HepG2 (cell line): ENCODE measurements at regions not wholly inside any gene's neighbourhood (a gene's known extent, or its start where the extent isn't known, plus 50 kb on each side); places are given as distances from the start of the nearest gene placed in this dataset.
"Not testable (repeated sequence)": the region's sequence is repeated elsewhere in the genome, so short reads cannot be mapped to it uniquely, and the experiment has no call there.

Experiments used
- ATAC-seq: fragments of 200-7000 bp; cut with Tn5 transposase; 3 replicates; pipeline ENCODE4 v1.9.1; 2020; ENCODE audit warnings: mild to moderate bottlenecking, moderate library complexity
- BruUV-seq: library from RNA; stranded (reverse); fragments of 400-500 nt; replicated peaks from 2 replicates; lab custom pipeline; 2021; lab: Mats Ljungman, UMichigan
- CTCF ChIA-PET: fragments of 300-600 bp; formaldehyde crosslinking; extraction: SDS; loops from one replicate; lab custom pipeline; 2021; ENCODE audit warnings: low total read pairs, inconsistent platforms, low intra/inter-chr PET ratio; lab: Yijun Ruan, JAX
- POLR2A ChIA-PET: fragments of 350-600 bp; sonication (Branson Sonifier 250); formaldehyde crosslinking; loops from one replicate; lab custom pipeline; 2020; ENCODE audit warnings: antibody characterized with exemption, inconsistent platforms; lab: Yijun Ruan, JAX
- DNase-seq: peaks from one replicate; pipeline ENCODE4 v3.0.0-alpha.2; 2015; ENCODE audit warnings: low spot score
- FAIRE-seq: peaks from 3 replicates; lab custom pipeline; 2011; peaks lifted over from hg19 to GRCh38; lab: Jason Lieb, UNC
- H2AFZ ChIP-seq: one replicate; pipeline ENCODE4 v1.6.1; 2011; ENCODE audit warnings: low read length, inconsistent platforms
- H3K27ac ChIP-seq: fragments of 300-600 bp; 3 replicates; pipeline ENCODE4 v1.8.0; 2011; ENCODE audit warnings: mixed run types, mild to moderate bottlenecking, mixed read lengths, low read length, inconsistent platforms; ENCODE audit not compliant: insufficient read depth; ENCODE audit errors: extremely low read length
- H3K27me3 ChIP-seq, 2 experiments: fragments of 200-600 bp in 1 of 2; 2 replicates in 1 of 2; 3 replicates in 1 of 2; pipeline versions ENCODE4 v1.6.0 to v1.8.0; 2011; ENCODE audit warnings: low read length in 2 of 2, mild to moderate bottlenecking in 2 of 2, moderate library complexity in 2 of 2, inconsistent platforms in 1 of 2; ENCODE audit not compliant: insufficient read depth in 2 of 2, control insufficient read depth in 1 of 2
- H3K36me3 ChIP-seq, 2 experiments: fragments of 200-600 bp in 1 of 2; replicated peaks in 1 of 2; 2 replicates in 1 of 2; 3 replicates in 1 of 2; pipeline versions ENCODE4 v1.5.1 to v1.8.0; 2011; ENCODE audit warnings: low read length in 2 of 2, inconsistent platforms in 1 of 2; ENCODE audit not compliant: insufficient read depth in 2 of 2, control insufficient read depth in 1 of 2
- H3K4me1 ChIP-seq: 2 replicates; pipeline ENCODE4 v1.5.1; 2012; ENCODE audit warnings: low read length, inconsistent platforms; ENCODE audit not compliant: insufficient read depth
- H3K4me2 ChIP-seq: 2 replicates; pipeline ENCODE4 v1.6.0; 2011; ENCODE audit warnings: low read depth, low read length, inconsistent platforms
- H3K4me3 ChIP-seq, 3 experiments: fragments of 200-600 bp in 1 of 3; sonication (generic), shearing (Covaris generic) in 1 of 3; replicated peaks in 1 of 3; 2 replicates each; pipeline ENCODE4 v1.5.1; 2011 to 2016; ENCODE audit warnings: low read length in 3 of 3, inconsistent platforms in 2 of 3, low read depth in 2 of 3, mild to moderate bottlenecking in 2 of 3, control low read depth in 1 of 3, mixed read lengths in 1 of 3; ENCODE audit not compliant: insufficient read depth in 1 of 3
- H3K79me2 ChIP-seq: one replicate; pipeline ENCODE4 v1.6.1; 2011; ENCODE audit warnings: low read length, inconsistent platforms; ENCODE audit not compliant: insufficient read depth
- H3K9ac ChIP-seq: 2 replicates; pipeline ENCODE4 v1.6.0; 2011; ENCODE audit warnings: mild to moderate bottlenecking, low read depth, low read length, inconsistent platforms; ENCODE audit not compliant: insufficient read depth
- H3K9me3 ChIP-seq: 2 replicates; pipeline ENCODE4 v1.5.1; 2012; ENCODE audit warnings: mild to moderate bottlenecking, low read length
- H4K20me1 ChIP-seq: 2 replicates; pipeline ENCODE4 v1.6.0; 2011; ENCODE audit warnings: inconsistent platforms, mild to moderate bottlenecking, low read length, moderate library complexity; ENCODE audit not compliant: insufficient read depth
- MAFF ChIP-seq: IDR thresholded peaks from 2 replicates; pipeline ENCODE4 v1.6.1; 2011; ENCODE audit warnings: low read depth, low read length, improper control_type of control experiment
- MAFK ChIP-seq, 2 experiments: IDR thresholded peaks in 1 of 2; conservative IDR thresholded peaks in 1 of 2; 2 replicates each; pipeline ENCODE4 v1.6.1; 2011; ENCODE audit warnings: improper control_type of control experiment in 2 of 2, low read length in 2 of 2
- TARDBP ChIP-seq: sonication (generic); formaldehyde crosslinking; IDR thresholded peaks from 2 replicates; pipeline ENCODE4 v1.8.0; 2022; ENCODE audit warnings: mild to moderate bottlenecking, missing genetic modification reagents
- ZBTB10 ChIP-seq: sonication (generic); formaldehyde crosslinking; IDR thresholded peaks from 2 replicates; pipeline ENCODE4 v1.4.0; 2020; ENCODE audit warnings: missing genetic modification reagents, borderline replicate concordance
- ZNF616 ChIP-seq: sonication (generic); formaldehyde crosslinking; IDR thresholded peaks from 2 replicates; pipeline ENCODE4 v1.5.0; 2020; ENCODE audit warnings: low read depth, mild to moderate bottlenecking, missing genetic modification reagents
- ZNF761 ChIP-seq: sonication (generic); formaldehyde crosslinking; conservative IDR thresholded peaks from 2 replicates; pipeline ENCODE4 v1.4.0; 2020; ENCODE audit warnings: mild to moderate bottlenecking, missing genetic modification reagents
- ZSCAN22 ChIP-seq: sonication (generic); formaldehyde crosslinking; IDR thresholded peaks from 2 replicates; pipeline ENCODE4 v1.4.0; 2020; ENCODE audit warnings: mild to moderate bottlenecking, missing genetic modification reagents
- WGBS: methylation state at CpG from one replicate; pipeline ENCODE4 v1.1.6; 2017; ENCODE audit warnings: low lambda C conversion rate; 5-methylcytosine and 5-hydroxymethylcytosine counted together
- in situ Hi-C: cut with HindIII; loops from 2 replicates; pipeline ENCODE4 v1.10.0; 2017; ENCODE audit warnings: low pct_unique_long_range_greater_than_20kb; ENCODE audit not compliant: extremely low pct_ligation_motif_present
- intact Hi-C: fragments of 100-400 bp; cut with micrococcal nuclease; formaldehyde crosslinking; loops from one replicate; pipeline ENCODE4 v1.10.0; 2022; ENCODE audit not compliant: unreplicated experiment

- no peaks in the 10 kb centered on the region for H3K9me3 ChIP-seq
- intact Hi-C loops, result no loop called here
- H4K20me1 ChIP-seq, result no peaks in the 10 kb centered on the region
- H3K27ac ChIP-seq, result no peak overlapping the region
- BruUV-seq, result no TSS peak
- ChIA-PET POLR2A (no interaction called here), CTCF (no interaction called here)
- no peak overlapping the region for H3K4me3 ChIP-seq
- no peak for ATAC-seq
- no peaks in the 10 kb centered on the region for H3K36me3 ChIP-seq
- TF ChIP-seq MAFF, result peak; percentile 73
- no peak for TF ChIP-seq ZBTB10 (CRISPR knock-in tag)
- no peak for TF ChIP-seq ZNF616
- TF ChIP-seq MAFK (conservative IDR thresholded peaks at IDR 0.05 in 1 of 2, IDR thresholded peaks at IDR 0.05 in 1 of 2; ENCODE audit: low read length in 2 of 2), result peak; percentile 51 to 77; a peak in 3 of 4 replicates
- no peak for TF ChIP-seq ZSCAN22 (CRISPR knock-in tag)
- no peak for TF ChIP-seq TARDBP
- no peak for TF ChIP-seq ZNF761 (CRISPR knock-in tag)
- 51% methylated on average over 2 of the region's 2 CpGs for WGBS
- no peaks in the 10 kb centered on the region for H3K27me3 ChIP-seq
- H3K9ac ChIP-seq, result no peak overlapping the region
- H2AFZ ChIP-seq, result no peak overlapping the region
- no peak for DNase-seq
- no peak overlapping the region for H3K4me2 ChIP-seq
- H3K4me1 ChIP-seq, result no peaks in the 10 kb centered on the region
- in situ Hi-C loops, result no loop called here
- no peak for FAIRE-seq
- no peaks in the 10 kb centered on the region for H3K79me2 ChIP-seq
Observed at GRCh38 chr2:149761611-149762010, 174.0 kb upstream of the MMADHC start.

GRCh38 chr2:149759382-149759781 lies 171.8 kb upstream of the MMADHC start:
- H3K9me3 ChIP-seq, H3K4me3 ChIP-seq, H3K27me3 ChIP-seq, CTCF ChIA-PET, H3K4me2 ChIP-seq, in situ Hi-C loops, FAIRE-seq, H3K9ac ChIP-seq, H2AFZ ChIP-seq, H3K27ac ChIP-seq, H3K4me1 ChIP-seq, intact Hi-C loops, H3K36me3 ChIP-seq, H3K79me2 ChIP-seq, ATAC-seq, POLR2A ChIA-PET, H4K20me1 ChIP-seq, BruUV-seq, DNase-seq: not testable (repeated sequence)
- WGBS, result 22% methylated on average over 2 of the region's 2 CpGs

- H3K4me3 ChIP-seq, ATAC-seq, BruUV-seq, H3K79me2 ChIP-seq, POLR2A ChIA-PET, CTCF ChIA-PET, H3K27me3 ChIP-seq, FAIRE-seq, H3K27ac ChIP-seq, intact Hi-C loops, DNase-seq, H3K4me2 ChIP-seq, H2AFZ ChIP-seq, H3K9me3 ChIP-seq, H3K4me1 ChIP-seq, H3K36me3 ChIP-seq, H3K9ac ChIP-seq, in situ Hi-C loops, H4K20me1 ChIP-seq: not testable (repeated sequence)
- 0% methylated on average over 1 of the region's 1 CpG for WGBS
Observed at GRCh38 chr2:149754722-149755121, 167.1 kb upstream of the MMADHC start.
